Transverse colon (tissue), 4 donors: ENCODE measurements at regions not wholly inside any gene's neighbourhood (a gene's known extent, or its start where the extent isn't known, plus 50 kb on each side); places are given as distances from the start of the nearest gene placed in this dataset.

Experiments used
- DNase-seq: peaks from one replicate; pipeline ENCODE4 v3.0.0-alpha.2; 2019
- H3K27ac ChIP-seq, 4 donors: fragments of 200-600 bp; sonication (generic); 2 replicates each; pipeline ENCODE4 v1.5.1; 2016 to 2018; ENCODE audit warnings: inconsistent platforms in 4 of 4
- H3K27me3 ChIP-seq: fragments of 200-600 bp; sonication (generic); 2 replicates; pipeline ENCODE4 v1.5.1; 2017; ENCODE audit warnings: inconsistent platforms
- H3K36me3 ChIP-seq, 4 donors: fragments of 200-600 bp; sonication (generic); 2 replicates each; pipeline ENCODE4 v1.5.1; 2017 to 2019; ENCODE audit warnings: inconsistent platforms in 4 of 4
- H3K4me1 ChIP-seq, 4 donors: fragments of 200-600 bp; sonication (generic); 2 replicates each; pipeline ENCODE4 v1.5.1; 2017 to 2020; ENCODE audit warnings: inconsistent platforms in 4 of 4
- H3K4me3 ChIP-seq, 4 donors: fragments of 200-600 bp; sonication (generic); 1 replicate in 1 of 4; 2 replicates in 3 of 4; pipeline versions ENCODE4 v1.5.1 to v1.6.1; 2017 to 2019; ENCODE audit warnings: inconsistent platforms in 4 of 4
- H3K9me3 ChIP-seq, 2 donors: fragments of 200-600 bp; sonication (generic); 2 replicates each; pipeline ENCODE4 v1.5.1; 2017 to 2019; ENCODE audit warnings: inconsistent platforms in 2 of 2
- CTCF ChIP-seq, 5 experiments: fragments of 200-600 bp in 3 of 5; fragments of 450-650 bp in 2 of 5; sonication (generic) in 3 of 5; IDR thresholded peaks; 1 replicate in 2 of 5; 2 replicates in 3 of 5; pipeline ENCODE4 v1.5.1; 2016 to 2017; ENCODE audit warnings: antibody characterized with exemption in 5 of 5, inconsistent platforms in 3 of 5, mild to moderate bottlenecking in 2 of 5, moderate library complexity in 1 of 5
- EP300 ChIP-seq: sonication (generic); formaldehyde crosslinking; IDR thresholded peaks from one replicate; pipeline ENCODE4 v1.6.1; 2017; ENCODE audit warnings: antibody characterized with exemption, low read depth
- POLR2A ChIP-seq: fragments of 450-650 bp; IDR thresholded peaks from one replicate; pipeline ENCODE4 v1.6.1; 2016; ENCODE audit warnings: antibody characterized with exemption, mild to moderate bottlenecking, moderate library complexity
- POLR2AphosphoS5 ChIP-seq, 3 donors: sonication (generic); formaldehyde crosslinking; IDR thresholded peaks; one replicate each; pipeline ENCODE4 v1.6.1; 2016; ENCODE audit warnings: antibody characterized with exemption in 3 of 3
- WGBS, 2 donors: methylation state at CpG; one replicate each; pipeline ENCODE4 v1.1.5; 2018; ENCODE audit warnings: low coverage in 1 of 2; 5-methylcytosine and 5-hydroxymethylcytosine counted together
- in situ Hi-C, 4 donors: fragments of 200-750 bp; cut with MboI; loops; one replicate each; pipeline versions ENCODE4 v1.15.0 to v1.15.1; 2017; ENCODE audit warnings: low sequenced_read_pairs in 3 of 4, low pct_ligation_motif_present in 1 of 4, low pct_unique_long_range_greater_than_20kb in 1 of 4
- intact Hi-C: fragments of 100-400 bp; cut with DNase I; formaldehyde crosslinking; loops from one replicate; pipeline ENCODE4 v1.15.1; 2023; ENCODE audit warnings: low total_unique reads

- in situ Hi-C loops (no loop called here), intact Hi-C loops (no loop called here)
- WGBS, 2 donors = 72 to 100% methylated on average over 1 to 5 of the region's 5 CpGs
- TF ChIP-seq EP300 (no peak), POLR2AphosphoS5 (IDR thresholded peaks at IDR 0.05) (no peak), POLR2A (no peak), CTCF (IDR thresholded peaks at IDR 0.05) (no peak)
- no peaks in the 10 kb centered on the region for H3K9me3 ChIP-seq
- H3K27ac ChIP-seq = no peak overlapping the region
- no peaks in the 10 kb centered on the region for H3K36me3 ChIP-seq
- DNase-seq = no peak
- H3K27me3 ChIP-seq = no peaks in the 10 kb centered on the region
- H3K4me1 ChIP-seq = no peaks in the 10 kb centered on the region
- no peak overlapping the region for H3K4me3 ChIP-seq
These were observed 1116.2 kb downstream of the FLRT2 start for GRCh38 chr14:86646125-86646524.

GRCh38 chr14:86641310-86641709, 1111.4 kb downstream of the FLRT2 start:
- Histone ChIP-seq H3K27ac (no peak overlapping the region), H3K36me3 (no peaks in the 10 kb centered on the region), H3K27me3 (no peaks in the 10 kb centered on the region), H3K4me3 (no peak overlapping the region), H3K9me3 (no peaks in the 10 kb centered on the region), H3K4me1 (no peaks in the 10 kb centered on the region)
- TF ChIP-seq CTCF (IDR thresholded peaks at IDR 0.05) = no peak
- TF ChIP-seq POLR2AphosphoS5 (IDR thresholded peaks at IDR 0.05) = no peak
- no peak for TF ChIP-seq EP300
- no peak for TF ChIP-seq POLR2A
- intact Hi-C loops = no loop called here
- in situ Hi-C loops = no loop called here
- no peak for DNase-seq

- WGBS, 2 donors = 63 to 66% methylated on average over 3 of the region's 3 CpGs
- no peak overlapping the region for H3K27ac ChIP-seq
- no peaks in the 10 kb centered on the region for H3K9me3 ChIP-seq
- in situ Hi-C loops = no loop called here
- H3K4me3 ChIP-seq = no peak overlapping the region
- no peaks in the 10 kb centered on the region for H3K4me1 ChIP-seq
- intact Hi-C loops = no loop called here
- no peak for DNase-seq
- no peaks in the 10 kb centered on the region for H3K36me3 ChIP-seq
- H3K27me3 ChIP-seq = no peaks in the 10 kb centered on the region
- TF ChIP-seq CTCF (IDR thresholded peaks at IDR 0.05) = no peak
These were observed 1110.3 kb downstream of the FLRT2 start for GRCh38 chr14:86640288-86640687.

GRCh38 chr14:86639666-86640065, 1109.7 kb downstream of the FLRT2 start:
- no peak for TF ChIP-seq CTCF (IDR thresholded peaks at IDR 0.05)
- TF ChIP-seq EP300 = no peak
- TF ChIP-seq POLR2AphosphoS5 (IDR thresholded peaks at IDR 0.05) = no peak
- no peak for TF ChIP-seq POLR2A
- Histone ChIP-seq H3K27ac (no peak overlapping the region), H3K27me3 (no peaks in the 10 kb centered on the region), H3K9me3 (no peaks in the 10 kb centered on the region), H3K36me3 (no peaks in the 10 kb centered on the region), H3K4me3 (no peak overlapping the region), H3K4me1 (no peaks in the 10 kb centered on the region)
- in situ Hi-C loops = no loop called here
- intact Hi-C loops = no loop called here
- no peak for DNase-seq
